ENCODE measurements at regions not wholly inside any gene's neighbourhood (a gene's known extent, or its start where the extent isn't known, plus 50 kb on each side); places are given as distances from the start of the nearest gene placed in this dataset.

DNA sequence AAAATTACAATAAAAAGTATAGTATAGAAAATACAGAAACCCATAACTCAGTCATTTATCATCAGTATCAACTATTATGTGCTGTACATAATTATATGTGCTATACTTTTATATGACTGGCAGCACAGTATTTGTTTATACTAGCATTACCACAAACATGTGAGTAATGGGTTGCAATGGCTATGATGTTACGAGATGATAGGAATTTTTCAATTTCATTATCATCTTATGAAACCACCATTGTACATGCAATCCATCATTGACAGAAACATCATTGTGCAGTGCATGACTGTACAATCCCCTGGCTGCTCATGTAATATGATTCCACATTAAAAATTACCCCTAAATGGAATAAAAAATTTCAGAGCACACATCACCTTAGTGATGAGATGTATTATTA is 55.7 kb upstream of the TMEM229A start:
- no peak overlapping the region for H3K27ac ChIP-seq
- TF ChIP-seq, protein P1, sequence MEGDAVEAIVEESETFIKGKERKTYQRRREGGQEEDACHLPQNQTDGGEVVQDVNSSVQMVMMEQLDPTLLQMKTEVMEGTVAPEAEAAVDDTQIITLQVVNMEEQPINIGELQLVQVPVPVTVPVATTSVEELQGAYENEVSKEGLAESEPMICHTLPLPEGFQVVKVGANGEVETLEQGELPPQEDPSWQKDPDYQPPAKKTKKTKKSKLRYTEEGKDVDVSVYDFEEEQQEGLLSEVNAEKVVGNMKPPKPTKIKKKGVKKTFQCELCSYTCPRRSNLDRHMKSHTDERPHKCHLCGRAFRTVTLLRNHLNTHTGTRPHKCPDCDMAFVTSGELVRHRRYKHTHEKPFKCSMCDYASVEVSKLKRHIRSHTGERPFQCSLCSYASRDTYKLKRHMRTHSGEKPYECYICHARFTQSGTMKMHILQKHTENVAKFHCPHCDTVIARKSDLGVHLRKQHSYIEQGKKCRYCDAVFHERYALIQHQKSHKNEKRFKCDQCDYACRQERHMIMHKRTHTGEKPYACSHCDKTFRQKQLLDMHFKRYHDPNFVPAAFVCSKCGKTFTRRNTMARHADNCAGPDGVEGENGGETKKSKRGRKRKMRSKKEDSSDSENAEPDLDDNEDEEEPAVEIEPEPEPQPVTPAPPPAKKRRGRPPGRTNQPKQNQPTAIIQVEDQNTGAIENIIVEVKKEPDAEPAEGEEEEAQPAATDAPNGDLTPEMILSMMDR (IDR thresholded peaks at IDR 0.05) = no peak
- intact Hi-C loops (cut with DNase I) = no loop called here
- H3K9me3 ChIP-seq = no peaks in the 10 kb centered on the region
- no peak for DNase-seq (ENCODE audit: low spot score in 2 of 2)
- no peaks in the 10 kb centered on the region for H3K36me3 ChIP-seq
- H3K27me3 ChIP-seq = no peaks in the 10 kb centered on the region
- no peaks in the 10 kb centered on the region for H3K4me1 ChIP-seq
- H3K4me3 ChIP-seq = no peak overlapping the region

DNA sequence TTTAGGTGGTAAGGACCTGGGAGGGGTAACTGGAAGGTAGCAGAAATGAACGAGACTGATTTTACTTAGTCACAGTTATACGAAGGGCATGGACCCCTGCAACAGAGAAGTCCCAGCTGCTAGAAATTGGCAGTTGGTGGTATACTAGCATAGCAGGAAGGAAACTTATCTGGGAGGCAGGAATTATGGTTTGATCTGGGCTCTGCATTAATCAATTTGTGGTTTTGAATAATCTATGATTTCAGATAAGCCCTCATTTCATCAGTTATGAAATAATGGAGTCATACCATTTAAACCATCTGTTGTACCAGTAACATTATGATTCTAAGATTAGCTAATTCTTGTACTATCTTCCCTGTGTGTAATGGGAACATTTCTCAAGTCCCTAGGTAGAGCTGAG is 54.0 kb upstream of the TMEM229A start:
- H3K4me1 ChIP-seq = no peaks in the 10 kb centered on the region
- TF ChIP-seq, protein P1 (IDR thresholded peaks at IDR 0.05) = no peak
- no peaks in the 10 kb centered on the region for H3K9me3 ChIP-seq
- H3K27ac ChIP-seq = no peak overlapping the region
- H3K36me3 ChIP-seq = no peaks in the 10 kb centered on the region
- intact Hi-C loops (cut with DNase I) = no loop called here
- DNase-seq (ENCODE audit: low spot score in 2 of 2) = no peak
- no peaks in the 10 kb centered on the region for H3K27me3 ChIP-seq
- no peak overlapping the region for H3K4me3 ChIP-seq

DNA sequence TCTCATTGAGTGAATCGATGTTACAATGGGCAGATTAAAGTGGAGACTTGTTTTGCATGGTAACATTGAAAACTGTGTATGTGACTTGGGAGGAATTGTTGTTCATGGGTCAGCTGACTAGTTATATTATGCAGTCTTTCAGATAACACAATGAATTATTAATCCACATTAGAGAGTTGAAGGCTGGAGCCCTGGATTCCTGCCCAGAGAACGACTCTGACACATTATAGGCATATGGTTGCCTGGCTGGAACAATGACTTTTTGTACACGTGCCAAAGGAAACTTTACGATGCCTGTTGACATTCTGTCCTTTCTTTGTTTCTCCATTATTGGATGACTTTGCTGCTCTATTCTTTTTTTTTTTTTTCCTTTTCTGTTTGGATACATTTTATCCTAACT is 52.3 kb upstream of the TMEM229A start:
- intact Hi-C loops (cut with DNase I) = no loop called here
- H3K27ac ChIP-seq = no peak overlapping the region
- H3K36me3 ChIP-seq = no peaks in the 10 kb centered on the region
- no peak for DNase-seq (ENCODE audit: low spot score in 2 of 2)
- H3K27me3 ChIP-seq = no peaks in the 10 kb centered on the region
- H3K4me1 ChIP-seq = no peaks in the 10 kb centered on the region
- no peaks in the 10 kb centered on the region for H3K9me3 ChIP-seq
- no peak overlapping the region for H3K4me3 ChIP-seq
- TF ChIP-seq, protein P1 (IDR thresholded peaks at IDR 0.05) = no peak

DNA sequence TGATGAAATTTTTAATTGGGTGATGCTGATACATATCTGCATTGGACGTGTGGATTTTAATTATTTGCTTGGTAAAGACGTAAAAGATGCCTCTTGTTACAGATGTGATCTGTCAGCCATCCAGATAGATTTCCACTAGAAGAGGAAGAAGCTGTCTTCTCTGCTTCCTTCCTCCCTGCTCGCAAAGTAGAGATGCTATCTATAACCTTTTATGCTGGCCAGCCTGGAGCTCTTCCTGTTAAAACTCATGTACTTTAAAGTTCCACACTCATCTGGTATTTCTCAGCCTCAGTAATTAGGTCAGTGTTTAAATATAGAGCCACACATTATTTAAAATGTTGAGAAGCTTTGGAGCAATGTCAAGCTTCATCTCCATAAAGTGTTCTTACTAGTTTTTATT is 51.2 kb upstream of the TMEM229A start:
- TF ChIP-seq, protein P1 (IDR thresholded peaks at IDR 0.05) = no peak
- Histone ChIP-seq H3K27ac (no peak overlapping the region), H3K27me3 (no peaks in the 10 kb centered on the region), H3K9me3 (no peaks in the 10 kb centered on the region), H3K4me3 (no peak overlapping the region), H3K4me1 (no peaks in the 10 kb centered on the region), H3K36me3 (no peaks in the 10 kb centered on the region)
- DNase-seq (ENCODE audit: low spot score in 2 of 2) = no peak
- intact Hi-C loops (cut with DNase I) = no loop called here
